Breast epithelium (tissue), 3 donors: ENCODE measurements at regions not wholly inside any gene's neighbourhood (a gene's known extent, or its start where the extent isn't known, plus 50 kb on each side); places are given as distances from the start of the nearest gene placed in this dataset.

Source experiments
- POLR2A ChIP-seq: fragments of 450-650 bp; IDR thresholded peaks from one replicate; pipeline ENCODE4 v1.6.1; 2016; ENCODE audit warnings: antibody characterized with exemption, mild to moderate bottlenecking, moderate library complexity
- TF ChIP-seq, protein P1 (sequence below), 3 donors: fragments of 450-650 bp; IDR thresholded peaks; one replicate each; pipeline ENCODE4 v1.5.1; 2016 to 2017; ENCODE audit warnings: antibody characterized with exemption in 3 of 3, mild to moderate bottlenecking in 3 of 3, moderate library complexity in 3 of 3

DNA sequence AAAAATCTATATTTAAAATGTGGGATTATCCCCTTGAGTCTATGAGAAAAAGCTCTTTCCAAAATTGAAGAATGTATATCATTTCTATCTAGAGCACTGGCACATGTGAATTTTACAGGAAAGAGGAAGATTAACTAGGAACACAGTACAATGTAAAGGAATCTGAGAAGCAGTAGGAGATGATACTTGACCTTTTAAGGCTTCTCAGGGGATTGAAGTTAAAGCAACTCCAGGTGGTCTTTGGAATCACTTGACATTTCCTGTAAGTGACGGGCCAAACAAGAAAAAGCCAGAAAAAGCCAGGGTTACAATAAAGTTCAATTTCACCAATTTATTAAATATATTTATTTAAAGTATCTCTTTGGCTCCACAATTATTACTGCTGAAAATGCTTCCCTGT is 1373.9 kb downstream of the OLFM4 start:
- TF ChIP-seq, protein P1, sequence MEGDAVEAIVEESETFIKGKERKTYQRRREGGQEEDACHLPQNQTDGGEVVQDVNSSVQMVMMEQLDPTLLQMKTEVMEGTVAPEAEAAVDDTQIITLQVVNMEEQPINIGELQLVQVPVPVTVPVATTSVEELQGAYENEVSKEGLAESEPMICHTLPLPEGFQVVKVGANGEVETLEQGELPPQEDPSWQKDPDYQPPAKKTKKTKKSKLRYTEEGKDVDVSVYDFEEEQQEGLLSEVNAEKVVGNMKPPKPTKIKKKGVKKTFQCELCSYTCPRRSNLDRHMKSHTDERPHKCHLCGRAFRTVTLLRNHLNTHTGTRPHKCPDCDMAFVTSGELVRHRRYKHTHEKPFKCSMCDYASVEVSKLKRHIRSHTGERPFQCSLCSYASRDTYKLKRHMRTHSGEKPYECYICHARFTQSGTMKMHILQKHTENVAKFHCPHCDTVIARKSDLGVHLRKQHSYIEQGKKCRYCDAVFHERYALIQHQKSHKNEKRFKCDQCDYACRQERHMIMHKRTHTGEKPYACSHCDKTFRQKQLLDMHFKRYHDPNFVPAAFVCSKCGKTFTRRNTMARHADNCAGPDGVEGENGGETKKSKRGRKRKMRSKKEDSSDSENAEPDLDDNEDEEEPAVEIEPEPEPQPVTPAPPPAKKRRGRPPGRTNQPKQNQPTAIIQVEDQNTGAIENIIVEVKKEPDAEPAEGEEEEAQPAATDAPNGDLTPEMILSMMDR (IDR thresholded peaks at IDR 0.05), result no peak
- no peak for TF ChIP-seq POLR2A
